ENCODE measurements at regions not wholly inside any gene's neighbourhood (a gene's known extent, or its start where the extent isn't known, plus 50 kb on each side); places are given as distances from the start of the nearest gene placed in this dataset.

GRCh38 chr13:30359991-30360390 lies 52.6 kb upstream of the KATNAL1 start:
- DNase-seq, result no peak
- no peaks in the 10 kb centered on the region for H3K9me3 ChIP-seq (ENCODE audit: control insufficient read depth, low read length)
- no peaks in the 10 kb centered on the region for H3K27me3 ChIP-seq (replicated peaks; ENCODE audit: control insufficient read depth, insufficient read depth, low read length, poor library complexity, severe bottlenecking)
- H3K4me3 ChIP-seq (ENCODE audit: insufficient read depth, low read depth, low read length, poor library complexity, severe bottlenecking), result no peak overlapping the region
- peaks cover 4% of the 10 kb centered on the region for H3K4me1 ChIP-seq (ENCODE audit: control insufficient read depth, insufficient read depth, low read length, poor library complexity, severe bottlenecking)
- H3K36me3 ChIP-seq (ENCODE audit: control insufficient read depth, insufficient read depth, low read length), result peaks cover 24% of the 10 kb centered on the region
- H3K27ac ChIP-seq (ENCODE audit: insufficient read depth, low read length, poor library complexity, severe bottlenecking), result no peak overlapping the region

GRCh38 chr13:30360586-30360985 lies 53.2 kb upstream of the KATNAL1 start:
- H3K36me3 ChIP-seq (ENCODE audit: control insufficient read depth, insufficient read depth, low read length), result peaks cover 28% of the 10 kb centered on the region
- no peaks in the 10 kb centered on the region for H3K27me3 ChIP-seq (replicated peaks; ENCODE audit: control insufficient read depth, insufficient read depth, low read length, poor library complexity, severe bottlenecking)
- DNase-seq, result no peak
- H3K4me3 ChIP-seq (ENCODE audit: insufficient read depth, low read depth, low read length, poor library complexity, severe bottlenecking), result no peak overlapping the region
- no peaks in the 10 kb centered on the region for H3K9me3 ChIP-seq (ENCODE audit: control insufficient read depth, low read length)
- H3K27ac ChIP-seq (ENCODE audit: insufficient read depth, low read length, poor library complexity, severe bottlenecking), result no peak overlapping the region
- H3K4me1 ChIP-seq (ENCODE audit: control insufficient read depth, insufficient read depth, low read length, poor library complexity, severe bottlenecking), result peaks cover 4% of the 10 kb centered on the region

- no peak overlapping the region for H3K4me3 ChIP-seq (ENCODE audit: insufficient read depth, low read depth, low read length, poor library complexity, severe bottlenecking)
- DNase-seq, result no peak
- peaks cover 35% of the 10 kb centered on the region for H3K36me3 ChIP-seq (ENCODE audit: control insufficient read depth, insufficient read depth, low read length)
- no peaks in the 10 kb centered on the region for H3K9me3 ChIP-seq (ENCODE audit: control insufficient read depth, low read length)
- H3K4me1 ChIP-seq (ENCODE audit: control insufficient read depth, insufficient read depth, low read length, poor library complexity, severe bottlenecking), result no peaks in the 10 kb centered on the region
- H3K27me3 ChIP-seq (replicated peaks; ENCODE audit: control insufficient read depth, insufficient read depth, low read length, poor library complexity, severe bottlenecking), result no peaks in the 10 kb centered on the region
- no peak overlapping the region for H3K27ac ChIP-seq (ENCODE audit: insufficient read depth, low read length, poor library complexity, severe bottlenecking)
Observed at GRCh38 chr13:30362005-30362788, 54.8 kb upstream of the KATNAL1 start.

GRCh38 chr13:30362869-30363268 lies 55.5 kb upstream of the KATNAL1 start:
- Histone ChIP-seq H3K9me3 (ENCODE audit: control insufficient read depth, low read length) (no peaks in the 10 kb centered on the region), H3K27me3 (replicated peaks; ENCODE audit: control insufficient read depth, insufficient read depth, low read length, poor library complexity, severe bottlenecking) (no peaks in the 10 kb centered on the region), H3K36me3 (ENCODE audit: control insufficient read depth, insufficient read depth, low read length) (peaks cover 31% of the 10 kb centered on the region), H3K27ac (ENCODE audit: insufficient read depth, low read length, poor library complexity, severe bottlenecking) (no peak overlapping the region), H3K4me3 (ENCODE audit: insufficient read depth, low read depth, low read length, poor library complexity, severe bottlenecking) (no peak overlapping the region), H3K4me1 (ENCODE audit: control insufficient read depth, insufficient read depth, low read length, poor library complexity, severe bottlenecking) (no peaks in the 10 kb centered on the region)
- no peak for DNase-seq

- H3K4me1 ChIP-seq (ENCODE audit: control insufficient read depth, insufficient read depth, low read length, poor library complexity, severe bottlenecking), result peaks cover 3% of the 10 kb centered on the region
- no peaks in the 10 kb centered on the region for H3K27me3 ChIP-seq (replicated peaks; ENCODE audit: control insufficient read depth, insufficient read depth, low read length, poor library complexity, severe bottlenecking)
- no peak for DNase-seq
- H3K27ac ChIP-seq (ENCODE audit: insufficient read depth, low read length, poor library complexity, severe bottlenecking), result no peak overlapping the region
- H3K9me3 ChIP-seq (ENCODE audit: control insufficient read depth, low read length), result no peaks in the 10 kb centered on the region
- peaks cover 31% of the 10 kb centered on the region for H3K36me3 ChIP-seq (ENCODE audit: control insufficient read depth, insufficient read depth, low read length)
- no peak overlapping the region for H3K4me3 ChIP-seq (ENCODE audit: insufficient read depth, low read depth, low read length, poor library complexity, severe bottlenecking)
Observed at GRCh38 chr13:30363725-30364124, 56.4 kb upstream of the KATNAL1 start.

GRCh38 chr13:30364133-30364532 lies 56.8 kb upstream of the KATNAL1 start:
- H3K27me3 ChIP-seq (replicated peaks; ENCODE audit: control insufficient read depth, insufficient read depth, low read length, poor library complexity, severe bottlenecking), result no peaks in the 10 kb centered on the region
- no peak overlapping the region for H3K27ac ChIP-seq (ENCODE audit: insufficient read depth, low read length, poor library complexity, severe bottlenecking)
- no peak overlapping the region for H3K4me3 ChIP-seq (ENCODE audit: insufficient read depth, low read depth, low read length, poor library complexity, severe bottlenecking)
- H3K36me3 ChIP-seq (ENCODE audit: control insufficient read depth, insufficient read depth, low read length), result peaks cover 31% of the 10 kb centered on the region
- no peaks in the 10 kb centered on the region for H3K9me3 ChIP-seq (ENCODE audit: control insufficient read depth, low read length)
- peaks cover 7% of the 10 kb centered on the region for H3K4me1 ChIP-seq (ENCODE audit: control insufficient read depth, insufficient read depth, low read length, poor library complexity, severe bottlenecking)
- DNase-seq, result no peak

- no peak overlapping the region for H3K27ac ChIP-seq (ENCODE audit: insufficient read depth, low read length, poor library complexity, severe bottlenecking)
- DNase-seq, result no peak
- H3K36me3 ChIP-seq (ENCODE audit: control insufficient read depth, insufficient read depth, low read length), result peaks cover 31% of the 10 kb centered on the region
- H3K27me3 ChIP-seq (replicated peaks; ENCODE audit: control insufficient read depth, insufficient read depth, low read length, poor library complexity, severe bottlenecking), result no peaks in the 10 kb centered on the region
- no peak overlapping the region for H3K4me3 ChIP-seq (ENCODE audit: insufficient read depth, low read depth, low read length, poor library complexity, severe bottlenecking)
- H3K4me1 ChIP-seq (ENCODE audit: control insufficient read depth, insufficient read depth, low read length, poor library complexity, severe bottlenecking), result peaks cover 11% of the 10 kb centered on the region
- H3K9me3 ChIP-seq (ENCODE audit: control insufficient read depth, low read length), result no peaks in the 10 kb centered on the region
Observed at GRCh38 chr13:30364876-30365275, 57.4 kb upstream of the UBE2L5 start.

GRCh38 chr13:30366088-30366487 lies 56.2 kb upstream of the UBE2L5 start:
- Histone ChIP-seq H3K36me3 (ENCODE audit: control insufficient read depth, insufficient read depth, low read length) (peaks cover 31% of the 10 kb centered on the region), H3K4me1 (ENCODE audit: control insufficient read depth, insufficient read depth, low read length, poor library complexity, severe bottlenecking) (peaks cover 23% of the 10 kb centered on the region), H3K4me3 (ENCODE audit: insufficient read depth, low read depth, low read length, poor library complexity, severe bottlenecking) (no peak overlapping the region), H3K9me3 (ENCODE audit: control insufficient read depth, low read length) (no peaks in the 10 kb centered on the region), H3K27me3 (replicated peaks; ENCODE audit: control insufficient read depth, insufficient read depth, low read length, poor library complexity, severe bottlenecking) (no peaks in the 10 kb centered on the region), H3K27ac (ENCODE audit: insufficient read depth, low read length, poor library complexity, severe bottlenecking) (no peak overlapping the region)
- no peak for DNase-seq

- no peaks in the 10 kb centered on the region for H3K27me3 ChIP-seq (replicated peaks; ENCODE audit: control insufficient read depth, insufficient read depth, low read length, poor library complexity, severe bottlenecking)
- peaks cover 31% of the 10 kb centered on the region for H3K4me1 ChIP-seq (ENCODE audit: control insufficient read depth, insufficient read depth, low read length, poor library complexity, severe bottlenecking)
- H3K27ac ChIP-seq (ENCODE audit: insufficient read depth, low read length, poor library complexity, severe bottlenecking), result no peak overlapping the region
- no peak overlapping the region for H3K4me3 ChIP-seq (ENCODE audit: insufficient read depth, low read depth, low read length, poor library complexity, severe bottlenecking)
- H3K36me3 ChIP-seq (ENCODE audit: control insufficient read depth, insufficient read depth, low read length), result peaks cover 31% of the 10 kb centered on the region
- H3K9me3 ChIP-seq (ENCODE audit: control insufficient read depth, low read length), result no peaks in the 10 kb centered on the region
- no peak for DNase-seq
Observed at GRCh38 chr13:30367296-30367695, 55.0 kb upstream of the UBE2L5 start.

GRCh38 chr13:30370146-30370545 lies 52.1 kb upstream of the UBE2L5 start:
- H3K27ac ChIP-seq (ENCODE audit: insufficient read depth, low read length, poor library complexity, severe bottlenecking), result peak overlapping the region; percentile 62
- H3K4me1 ChIP-seq (ENCODE audit: control insufficient read depth, insufficient read depth, low read length, poor library complexity, severe bottlenecking), result peaks cover 52% of the 10 kb centered on the region

More at GRCh38 chr13:30370146-30370545, 52.1 kb upstream of the UBE2L5 start:
- Histone ChIP-seq H3K9me3 (ENCODE audit: control insufficient read depth, low read length) (no peaks in the 10 kb centered on the region), H3K4me3 (ENCODE audit: insufficient read depth, low read depth, low read length, poor library complexity, severe bottlenecking) (no peak overlapping the region), H3K27me3 (replicated peaks; ENCODE audit: control insufficient read depth, insufficient read depth, low read length, poor library complexity, severe bottlenecking) (no peaks in the 10 kb centered on the region), H3K36me3 (ENCODE audit: control insufficient read depth, insufficient read depth, low read length) (peaks cover 16% of the 10 kb centered on the region)
- DNase-seq, result no peak

Data from effector memory CD4-positive, alpha-beta T cell (primary cell).